ENCODE measurements at regions not wholly inside any gene's neighbourhood (a gene's known extent, or its start where the extent isn't known, plus 50 kb on each side); places are given as distances from the start of the nearest gene placed in this dataset.

DNA sequence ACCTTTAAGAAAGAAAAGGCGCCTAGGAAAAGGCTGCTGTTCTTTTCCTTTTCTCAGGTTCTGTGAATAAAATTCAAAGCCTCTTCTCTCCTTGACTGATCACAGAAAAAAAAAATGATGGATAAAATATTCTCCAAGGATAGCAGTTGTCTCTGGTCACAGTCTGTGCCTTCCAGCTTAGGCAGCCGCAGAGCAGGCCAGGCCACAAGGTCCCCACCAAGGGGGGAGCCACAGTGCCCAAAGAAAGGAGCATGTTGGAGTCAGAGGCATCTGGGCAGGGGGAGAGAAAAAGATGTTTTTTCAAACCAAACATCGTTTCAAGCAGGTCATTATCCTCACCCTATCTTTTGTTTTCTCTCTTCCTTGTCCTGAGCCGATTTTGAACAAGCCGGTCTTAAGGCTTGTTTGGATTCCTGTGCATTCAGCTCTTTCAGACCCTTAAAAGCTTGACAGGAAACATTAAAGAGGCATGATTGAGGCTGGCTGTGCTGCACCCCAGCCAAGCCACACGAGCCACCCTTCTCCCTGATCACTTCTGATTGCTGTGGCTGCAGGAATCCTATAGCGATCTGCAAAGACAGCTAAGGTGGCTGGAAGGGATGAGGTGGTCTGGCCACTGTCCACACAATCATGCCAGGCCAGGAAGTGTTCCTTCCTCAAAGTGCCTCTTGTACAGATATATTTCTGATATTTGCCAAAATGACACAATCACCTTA, 284.6 kb upstream of the TLE4 start:
- no peak for DNase-seq

DNA sequence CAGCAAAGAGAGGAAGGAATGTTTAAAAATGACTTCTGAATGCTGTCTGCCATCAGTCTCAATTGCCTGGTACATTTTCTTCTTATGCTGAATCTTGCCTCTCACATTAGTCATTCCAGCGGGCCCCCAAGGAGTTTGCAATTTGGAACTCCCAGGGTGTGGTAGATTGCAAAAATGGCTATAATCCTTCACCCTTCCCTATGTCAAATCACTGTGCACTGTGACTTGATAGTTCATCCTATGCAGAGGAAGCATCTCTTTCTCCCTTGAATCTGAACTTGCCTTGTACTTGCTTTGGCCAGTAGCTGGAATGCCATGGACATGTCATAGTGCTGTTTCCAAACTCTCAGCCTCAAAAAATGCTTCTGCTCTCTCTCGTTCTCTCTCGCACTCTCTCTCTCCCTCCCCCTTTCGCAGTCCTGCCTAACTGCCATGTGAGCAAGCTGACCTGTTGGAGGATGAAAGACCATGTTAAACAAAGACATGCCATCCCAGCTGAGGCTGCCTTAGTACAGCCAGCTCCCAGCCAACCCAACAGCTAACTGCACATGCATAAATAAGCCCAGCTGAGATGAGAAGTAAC, 284.0 kb upstream of the TLE4 start:
- no peak for DNase-seq

DNA sequence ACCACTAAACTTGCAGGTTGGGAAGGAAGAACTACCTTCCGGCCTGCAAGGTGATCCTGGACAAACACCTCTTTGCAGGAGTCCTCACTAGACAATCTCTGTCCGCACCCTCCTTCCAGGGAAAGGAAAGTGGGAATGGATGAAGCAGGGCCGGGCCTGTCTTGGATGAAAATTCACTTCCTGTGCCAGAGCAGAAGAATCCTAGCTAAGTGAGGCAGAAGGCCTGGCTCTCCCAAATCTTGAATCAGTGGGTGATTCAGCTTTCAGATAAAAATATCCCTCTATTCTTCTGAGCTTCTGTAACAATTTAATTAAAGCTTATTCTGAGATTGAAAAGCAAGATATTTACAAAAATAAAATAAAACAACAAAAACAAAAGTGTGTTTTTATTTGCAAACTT, 281.9 kb upstream of the TLE4 start:
- DNase-seq: no peak

DNA sequence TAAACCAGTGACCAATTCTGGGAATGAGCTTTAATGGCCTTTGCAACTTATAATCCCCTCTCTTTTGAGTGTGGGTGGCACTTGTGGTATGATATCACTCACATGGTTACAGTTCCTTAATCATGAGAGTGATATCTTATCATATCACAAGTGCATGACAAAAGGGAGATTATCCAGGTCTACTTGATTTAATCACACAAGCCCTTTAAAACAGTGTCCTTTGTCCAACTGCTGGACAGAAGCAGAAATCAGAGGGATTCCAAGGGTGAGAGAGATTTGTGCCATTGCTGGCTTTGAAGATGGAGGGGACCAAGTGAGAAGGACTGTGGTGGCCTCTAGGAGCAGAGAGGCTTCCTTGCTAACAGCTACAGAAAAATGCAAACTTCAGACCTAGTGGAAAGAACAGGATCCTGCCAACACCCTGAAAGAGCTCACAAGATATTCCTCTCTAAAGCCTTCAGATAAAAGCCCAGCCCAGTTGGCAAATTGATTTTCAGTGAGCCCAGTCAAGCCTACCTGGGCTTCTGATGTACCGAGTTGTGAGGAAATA, 279.0 kb upstream of the TLE4 start:
- DNase-seq: no peak

DNA sequence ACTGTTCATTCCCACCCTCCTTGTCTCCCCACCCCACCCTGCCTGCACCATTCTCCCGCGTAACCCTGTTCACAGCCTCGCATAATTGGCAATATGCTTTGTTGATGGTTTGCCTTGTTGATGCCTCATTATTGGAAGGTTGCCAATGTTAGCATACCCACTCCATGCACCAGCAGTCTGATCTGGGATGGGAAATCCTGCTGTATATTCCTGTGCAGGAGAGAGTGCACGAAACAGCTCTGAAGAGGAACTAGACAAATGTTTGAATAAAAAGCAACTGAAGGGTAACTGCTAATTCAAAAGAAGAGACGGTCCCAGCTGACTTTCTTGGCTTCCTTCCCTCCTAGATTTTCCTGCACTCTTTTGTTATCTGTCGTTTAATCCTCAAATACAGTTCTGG, 271.7 kb upstream of the TLE4 start:
- DNase-seq: no peak

DNA sequence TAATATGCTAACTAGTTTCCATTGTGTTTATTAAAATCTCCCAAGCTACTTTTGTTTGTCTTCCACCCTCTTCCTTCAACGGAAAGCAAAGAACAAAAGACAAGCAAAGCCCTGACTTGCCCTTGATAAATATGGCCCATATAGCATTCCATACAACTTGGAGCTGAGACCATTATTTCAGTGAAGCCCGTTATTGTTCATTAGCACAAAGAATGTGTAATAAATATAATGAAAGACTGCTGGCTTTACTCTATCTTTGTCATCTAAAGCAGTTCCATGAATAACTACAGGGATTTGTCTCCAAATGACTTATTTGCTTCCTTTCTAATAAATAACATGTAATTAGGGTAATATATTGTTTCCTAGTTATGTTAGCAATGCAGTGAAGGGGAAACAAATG, 270.7 kb upstream of the TLE4 start:
- no peak for DNase-seq

DNA sequence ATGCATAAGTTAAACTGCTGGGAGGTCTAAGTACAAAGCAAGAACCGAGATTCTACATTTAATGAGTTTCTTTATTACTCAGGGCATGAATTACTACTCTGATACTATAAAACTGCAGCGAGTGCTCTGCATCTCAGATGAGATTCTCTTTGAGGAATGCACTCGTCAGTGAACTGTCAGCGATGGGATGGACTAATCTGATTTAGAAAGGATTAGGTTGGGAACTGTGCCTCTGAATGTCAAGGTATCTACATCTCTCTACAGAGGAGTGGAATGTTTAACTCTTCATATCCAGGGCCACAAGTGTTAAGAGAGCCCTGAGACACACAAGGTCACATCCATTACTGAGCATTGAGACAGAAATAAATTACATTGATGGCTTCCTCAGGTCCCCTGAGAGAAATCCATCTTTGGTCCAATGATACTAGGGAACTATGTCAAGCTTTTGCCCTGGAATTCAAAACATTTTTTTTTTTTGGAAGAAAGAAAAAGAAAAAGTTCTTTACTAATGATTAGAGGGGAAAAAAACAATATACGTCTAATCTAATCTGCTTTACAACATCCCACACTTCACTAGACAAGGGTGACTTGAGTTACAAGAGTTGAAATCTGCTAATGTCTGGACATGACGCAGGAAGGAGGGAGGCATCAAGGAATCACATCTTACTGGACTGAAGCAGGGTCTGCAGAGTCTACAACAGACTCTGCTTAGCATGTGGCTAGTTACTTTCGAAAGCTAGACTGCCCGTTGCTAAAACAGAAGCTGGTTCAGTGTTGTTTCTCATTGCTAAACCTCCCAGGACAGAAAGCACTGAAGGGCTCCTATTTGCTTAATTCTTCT, 270.0 kb upstream of the TLE4 start:
- no peak for DNase-seq

DNA sequence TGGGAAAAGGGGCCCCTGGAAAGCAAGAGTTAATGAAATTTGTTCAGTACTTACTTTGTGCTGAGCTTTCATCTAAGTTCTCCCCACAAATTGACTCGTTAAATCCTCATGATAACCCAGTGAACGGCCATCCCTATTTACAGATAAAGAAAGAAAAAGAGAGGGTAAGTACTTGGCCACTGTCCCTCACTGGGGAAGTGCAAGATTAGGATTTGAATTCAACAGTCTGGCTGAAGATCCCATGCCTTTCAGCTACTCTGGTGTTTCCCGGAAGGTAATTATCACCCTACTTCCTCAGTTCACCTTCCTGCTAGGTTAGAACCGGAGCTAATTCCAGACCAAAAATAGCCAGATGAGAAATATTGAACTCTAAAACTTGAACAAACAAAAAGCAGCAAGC, 269.2 kb upstream of the TLE4 start:
- DNase-seq: no peak

DNA sequence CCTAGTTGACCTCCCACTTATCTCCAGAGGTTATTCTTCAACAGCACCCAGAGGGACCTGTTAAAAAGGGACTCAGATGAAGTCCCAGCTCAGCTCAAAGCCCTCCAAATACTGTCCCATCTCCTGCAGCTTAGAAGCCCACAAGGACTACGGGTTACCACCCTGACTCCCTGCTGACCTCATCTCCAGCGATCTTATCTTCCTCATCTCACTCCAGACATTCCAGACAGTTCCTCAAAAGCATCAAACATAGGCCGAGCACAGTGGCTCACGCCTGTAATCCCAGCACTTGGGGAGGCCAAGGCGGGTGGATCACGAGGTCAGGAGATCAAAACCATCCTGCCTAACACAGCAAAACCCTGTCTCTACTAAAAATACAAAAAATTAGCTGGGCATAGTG, 263.8 kb upstream of the TLE4 start:
- DNase-seq: no peak

DNA sequence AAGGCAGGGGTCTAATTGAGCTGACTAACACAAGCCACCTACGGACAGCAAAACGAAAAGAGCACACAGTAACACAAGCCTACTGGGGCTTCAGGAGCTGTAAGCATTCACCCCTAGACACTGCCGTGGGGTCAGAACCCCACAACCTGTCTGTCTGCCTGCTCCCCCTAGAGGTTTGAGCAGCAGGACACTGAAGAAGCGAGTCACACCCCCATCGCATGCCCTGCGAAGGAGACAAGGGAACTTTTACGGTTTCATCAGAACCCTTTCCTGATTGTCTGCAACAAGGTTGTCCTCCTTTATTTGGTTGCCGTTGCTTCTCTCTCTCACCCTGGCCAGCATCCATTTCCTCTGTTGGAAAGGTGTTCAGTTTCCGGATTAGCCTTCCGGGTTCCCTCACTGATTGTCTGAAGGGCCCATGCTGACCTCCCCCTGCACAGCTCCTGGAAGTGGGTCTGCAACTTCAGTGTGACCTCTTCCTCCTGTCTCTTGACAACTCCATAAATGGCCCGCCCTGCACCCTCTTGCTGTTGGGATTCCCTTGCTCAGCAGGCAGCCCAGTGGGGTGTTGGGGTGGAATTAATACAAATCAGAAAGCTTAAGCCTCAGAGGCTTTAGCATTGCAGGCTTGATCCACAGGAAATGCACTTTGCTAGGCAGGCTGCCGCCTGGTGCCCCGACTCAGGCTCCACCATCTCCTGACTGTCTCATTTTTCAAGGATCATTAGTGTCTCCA, 258.9 kb upstream of the TLE4 start:
- no peak for DNase-seq

DNA sequence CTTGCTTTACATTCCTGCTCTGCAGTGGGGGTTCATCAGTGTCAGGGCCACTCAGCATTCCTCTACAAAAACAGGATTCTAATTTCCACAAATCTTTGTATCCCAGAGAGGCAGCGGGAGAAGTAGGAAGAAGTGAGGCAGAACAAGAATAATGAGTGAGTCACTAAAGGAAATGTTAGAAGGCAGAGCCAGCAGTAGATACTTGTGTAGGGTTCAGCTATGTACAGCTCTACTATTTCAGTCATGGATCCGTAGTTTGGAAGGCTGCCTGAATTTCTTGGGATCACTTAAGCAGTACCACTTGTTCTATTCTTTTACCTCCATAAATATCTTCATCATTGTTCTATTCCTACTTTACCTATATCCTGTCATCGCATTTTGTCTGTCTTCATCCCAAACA, 246.3 kb upstream of the TLE4 start:
- DNase-seq: no peak

DNA sequence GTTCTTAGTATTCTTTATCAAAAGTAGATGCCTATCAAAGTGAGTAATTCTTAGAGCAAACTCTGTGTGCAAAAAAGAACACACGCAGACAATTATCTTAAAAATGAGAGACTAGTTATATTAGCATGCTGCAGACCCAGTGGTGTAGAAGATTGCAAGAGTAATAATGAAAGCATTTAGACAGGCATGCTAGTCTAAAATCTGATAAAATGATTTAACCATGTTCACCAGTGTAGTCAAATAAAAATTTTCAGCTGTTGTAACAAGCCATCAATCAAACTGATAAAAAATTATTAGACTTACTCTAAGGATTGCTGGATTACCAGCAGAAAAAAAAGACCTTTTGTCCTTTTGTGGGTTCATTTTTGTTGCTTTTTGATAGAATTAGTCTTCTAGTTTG, 241.9 kb upstream of the TLE4 start:
- DNase-seq: no peak

DNA sequence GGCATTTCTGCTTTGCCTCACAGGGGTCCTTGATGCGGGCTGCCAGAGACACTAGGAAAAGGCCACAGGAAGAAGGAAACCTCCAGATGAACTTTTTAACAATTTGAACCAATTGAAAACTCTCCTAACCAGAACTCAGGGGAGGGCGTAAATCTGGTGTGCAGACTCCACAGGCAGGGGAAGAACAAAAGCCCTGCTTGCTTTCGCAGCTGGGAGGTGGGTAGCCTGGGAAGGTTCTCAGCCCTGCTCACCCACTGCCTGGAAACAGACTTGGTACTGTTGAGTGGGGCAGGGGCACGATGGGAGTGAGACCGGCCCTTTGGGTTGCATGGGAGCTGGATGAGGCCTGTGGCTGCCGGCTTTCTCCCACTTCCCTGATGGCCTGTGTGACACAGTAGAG, 237.8 kb upstream of the TLE4 start:
- no peak for DNase-seq

DNA sequence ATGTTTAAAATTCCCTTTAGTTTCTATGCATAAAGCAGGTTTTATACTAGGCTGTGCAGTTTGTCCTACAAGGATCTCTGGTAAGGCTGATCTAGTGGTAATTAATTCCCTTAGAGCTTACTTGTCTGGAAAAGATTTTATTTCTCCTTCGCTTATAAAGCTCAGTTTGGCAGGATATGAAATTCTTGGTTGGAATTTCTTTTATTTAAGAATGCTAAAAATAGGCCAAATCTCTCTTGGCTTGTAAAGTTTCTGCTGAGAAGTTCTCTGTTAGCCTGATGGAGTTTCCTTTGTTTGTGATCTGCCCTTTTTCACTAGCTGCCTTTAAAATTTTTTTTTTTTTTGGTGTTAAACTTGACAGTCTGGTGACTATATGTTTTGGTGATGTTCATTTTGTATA, 237.1 kb upstream of the TLE4 start:
- no peak for DNase-seq

DNA sequence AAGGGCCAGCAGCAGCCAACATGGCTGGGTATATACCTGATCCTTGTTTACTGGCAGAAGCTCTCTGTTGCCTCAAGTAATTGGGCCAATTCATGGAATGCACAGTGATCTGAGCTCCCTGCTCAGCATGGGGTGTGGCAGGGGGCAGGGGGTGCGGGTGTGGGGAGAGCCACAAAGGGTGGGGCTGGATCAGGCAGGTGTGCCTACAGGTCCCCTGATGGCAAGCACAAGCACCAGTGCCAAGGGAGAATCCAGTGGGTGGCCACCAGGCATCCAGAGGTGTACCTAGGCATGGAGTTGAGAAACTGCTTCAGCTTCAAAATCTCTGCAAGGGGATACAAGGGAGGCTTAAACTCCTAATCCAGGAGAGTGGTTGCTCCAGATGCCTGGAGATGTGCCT, 235.8 kb upstream of the TLE4 start:
- no peak for DNase-seq

DNA sequence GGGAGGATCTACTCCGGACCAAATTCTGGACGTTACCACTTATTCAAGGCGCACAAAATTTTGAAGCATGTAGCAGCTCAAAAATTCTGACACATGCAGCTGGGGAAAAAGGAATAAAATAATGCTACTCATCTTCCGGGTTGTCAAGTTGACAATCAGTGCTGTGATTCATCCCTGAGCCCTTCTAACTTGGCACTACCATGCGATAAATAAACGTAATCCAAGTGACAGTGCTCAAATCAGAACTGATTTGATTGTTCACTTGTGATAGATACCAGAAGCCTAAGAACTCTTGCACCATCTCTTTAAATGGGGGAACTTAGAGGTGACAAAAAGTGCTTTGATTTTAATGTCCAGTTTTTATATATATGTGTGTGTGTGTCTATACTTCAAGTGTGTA, 230.2 kb upstream of the TLE4 start:
- no peak for DNase-seq

DNA sequence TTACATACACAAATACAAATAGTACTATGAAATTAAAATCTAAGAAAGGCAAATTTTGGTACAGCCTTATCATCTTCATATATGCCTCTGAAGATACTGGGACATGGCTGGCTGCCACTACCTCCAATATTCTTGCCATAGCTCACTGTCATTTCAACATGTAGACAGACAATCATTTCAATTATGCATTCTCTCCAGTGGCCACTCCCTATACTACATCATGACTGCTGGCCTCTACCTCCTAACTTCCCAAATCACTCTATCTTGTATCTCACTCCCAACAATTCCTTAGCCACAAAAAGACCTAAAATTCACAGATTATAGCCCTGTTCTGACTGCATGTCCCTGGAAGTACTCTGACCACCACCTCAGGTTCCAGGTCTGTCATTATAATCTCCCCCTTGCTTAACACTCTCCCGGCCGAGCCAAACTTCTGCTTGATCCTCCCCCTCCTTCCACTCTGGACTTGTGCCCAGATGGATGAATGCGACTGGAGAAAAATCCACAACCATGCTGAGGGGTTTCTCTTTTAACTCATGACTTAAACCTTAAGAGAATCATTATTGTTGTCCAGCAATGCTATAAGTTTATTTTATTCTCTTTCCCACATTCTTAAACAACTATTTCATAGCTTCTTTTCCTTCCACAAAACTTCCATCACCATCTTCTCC, 225.3 kb upstream of the TLE4 start:
- no peak for DNase-seq

DNA sequence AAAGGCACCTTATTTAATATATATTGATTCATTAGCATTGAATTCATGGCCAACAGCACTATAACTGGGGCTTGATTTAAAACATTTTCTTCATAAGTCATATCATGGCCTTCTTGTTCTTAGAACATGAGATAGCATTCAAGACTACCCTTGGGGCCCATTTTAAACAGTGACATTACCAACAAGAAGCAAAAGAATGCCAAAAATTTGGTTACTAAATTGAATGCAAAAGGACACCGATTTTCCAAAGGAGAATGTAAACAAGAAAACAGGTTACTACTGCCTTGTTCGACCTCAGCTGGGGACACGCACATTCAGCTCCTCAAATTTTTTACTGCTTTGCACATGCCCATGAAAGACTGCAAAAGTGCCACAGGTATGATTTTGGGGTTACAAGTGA, 219.4 kb upstream of the TLE4 start:
- DNase-seq: no peak

DNA sequence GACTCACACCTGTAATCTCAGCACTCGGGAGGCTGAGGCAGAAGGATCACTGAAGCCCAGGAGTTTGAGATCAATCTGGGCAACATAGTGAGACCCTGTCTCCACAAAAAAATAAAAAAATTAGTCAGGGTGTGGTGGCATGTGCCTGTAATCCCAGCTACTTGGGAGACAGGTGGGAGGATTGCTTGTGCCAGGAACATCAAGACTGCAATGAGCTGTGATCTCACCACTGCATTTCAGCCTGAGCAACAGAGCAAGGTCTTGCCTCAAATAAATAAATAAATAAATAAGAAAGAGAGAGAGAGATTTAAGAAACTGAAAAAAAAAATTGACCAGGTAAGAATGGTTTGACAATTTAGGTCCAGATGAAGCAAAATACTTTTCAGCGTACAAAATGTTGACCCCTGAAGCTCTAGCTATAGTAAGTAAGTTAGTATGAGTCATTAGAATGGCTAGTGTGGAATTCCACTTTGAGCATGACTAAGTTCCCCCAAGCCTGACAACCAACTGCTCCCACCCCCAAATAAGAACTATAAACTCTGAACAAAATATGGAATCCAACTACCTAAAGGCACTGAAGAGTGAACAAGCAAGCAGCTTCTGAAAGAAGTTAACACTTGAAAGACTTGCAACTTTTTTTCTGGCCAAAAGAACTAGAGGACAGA, 217.8 kb upstream of the TLE4 start:
- no peak for DNase-seq

DNA sequence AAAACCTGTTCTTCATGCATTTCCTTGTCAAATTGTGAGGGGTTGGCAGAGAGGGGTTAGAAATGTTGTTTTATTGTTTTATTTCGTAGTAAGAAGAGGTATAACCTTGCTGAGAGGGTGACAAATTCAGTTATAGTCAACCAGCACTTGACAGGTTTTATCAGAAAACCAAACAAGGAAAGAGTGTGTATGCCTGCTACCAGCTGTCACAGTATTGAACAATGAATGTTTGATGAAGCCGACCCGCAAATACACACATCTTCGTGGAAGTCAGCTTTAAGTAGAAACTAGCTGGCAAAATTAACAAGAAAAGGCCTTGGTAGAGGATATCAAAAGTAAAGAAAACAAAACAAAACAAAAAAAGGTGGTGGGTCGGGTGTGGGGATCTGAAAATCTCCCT, 214.6 kb upstream of the TLE4 start:
- DNase-seq: no peak

DNA sequence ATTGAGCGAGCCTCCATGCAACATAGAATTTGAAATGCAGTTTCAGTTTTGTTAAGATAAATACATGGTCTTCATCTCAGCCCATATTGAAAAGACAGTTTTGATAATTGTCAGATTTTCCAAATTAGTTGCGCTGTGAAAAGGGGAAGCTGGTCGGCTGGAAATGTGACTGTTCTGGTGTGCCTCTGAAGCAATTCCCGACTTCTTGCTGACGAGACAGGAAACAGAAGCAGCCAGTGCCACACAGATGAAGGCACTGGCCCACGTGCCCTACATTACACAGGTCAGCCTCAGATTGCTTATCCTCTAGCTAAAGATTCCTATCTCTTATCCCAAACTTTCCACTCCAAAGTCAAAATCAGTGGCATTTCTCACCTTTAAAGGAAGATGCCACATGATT, 214.1 kb upstream of the TLE4 start:
- DNase-seq: peak in 4 of 14 donors; percentile 1 to 2 (median 1)

All from C1 segment of cervical spinal cord (tissue), 14 donors.